ENCODE measurements at regions not wholly inside any gene's neighbourhood (a gene's known extent, or its start where the extent isn't known, plus 50 kb on each side); places are given as distances from the start of the nearest gene placed in this dataset.

DNA sequence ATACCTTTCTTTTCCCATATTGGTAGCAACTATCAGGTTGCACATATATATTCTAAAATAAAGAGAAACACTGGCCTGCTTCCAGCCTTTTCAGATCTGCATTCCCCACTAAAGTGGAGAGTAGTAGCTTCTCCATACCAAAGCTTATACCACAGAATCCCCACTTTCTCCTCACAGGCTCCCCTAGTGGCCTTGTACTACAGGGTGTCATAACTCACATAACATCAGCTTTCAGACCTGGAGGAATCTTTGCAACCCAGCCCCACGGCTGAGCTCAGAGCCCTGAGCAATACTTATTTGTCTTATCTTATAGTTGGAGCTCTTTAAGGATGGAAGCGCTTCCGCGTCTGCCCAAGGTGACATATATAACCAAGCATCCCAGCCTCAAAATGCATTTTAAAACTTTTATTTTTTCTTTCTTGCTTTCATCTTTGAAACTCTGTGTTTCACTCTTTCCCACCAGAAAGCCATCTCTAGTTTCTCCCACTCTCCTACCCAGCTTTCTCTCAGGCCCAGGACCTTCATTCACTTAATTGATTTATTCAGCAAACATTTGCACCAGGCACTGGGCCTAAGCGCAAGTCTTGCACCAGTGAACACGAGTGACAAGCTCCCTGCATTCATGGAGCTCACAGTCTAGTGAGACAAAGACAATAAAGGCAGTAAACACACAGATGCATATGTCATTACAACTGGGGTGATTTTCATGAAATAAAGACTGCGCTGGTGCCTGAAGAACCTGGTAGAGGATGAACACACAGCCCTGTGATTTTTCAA, 254.7 kb downstream of the IPO8 start:
- no peaks in the 10 kb centered on the region for H3K9me3 Mint-ChIP-seq (ENCODE audit: unreplicated experiment)
- H3K4me3 Mint-ChIP-seq (ENCODE audit: unreplicated experiment) = no peak overlapping the region
- Histone ChIP-seq H3K4me3 (ENCODE audit: insufficient read depth, low read depth, low read length) (no peak overlapping the region), H3K9ac (ENCODE audit: low read length) (no peak overlapping the region), H3K4me2 (ENCODE audit: low read length) (no peak overlapping the region), H3K9me3 (ENCODE audit: insufficient read depth, low read depth, low read length) (no peaks in the 10 kb centered on the region), H3K27me3 (ENCODE audit: insufficient read depth, low read length) (no peaks in the 10 kb centered on the region), H3K4me1 (ENCODE audit: insufficient read depth, low read length) (no peaks in the 10 kb centered on the region), H3K79me2 (ENCODE audit: insufficient read depth, low read length) (no peaks in the 10 kb centered on the region), H3K36me3 (ENCODE audit: insufficient read depth, low read length) (no peaks in the 10 kb centered on the region), H3K27ac (ENCODE audit: low read depth, low read length) (no peak overlapping the region), H2AFZ (ENCODE audit: low read depth, low read length) (no peak overlapping the region), H4K20me1 (ENCODE audit: insufficient read depth, low read length) (no peaks in the 10 kb centered on the region)
- no peaks in the 10 kb centered on the region for H3K4me1 Mint-ChIP-seq (ENCODE audit: low read depth, unreplicated experiment)
- TF ChIP-seq CTCF (IDR thresholded peaks at IDR 0.05; ENCODE audit: insufficient read depth, low read depth, low read length) (peak; percentile 42), EZH2 (IDR thresholded peaks at IDR 0.05; ENCODE audit: insufficient read depth, low read length) (no peak)
- H3K27ac Mint-ChIP-seq (ENCODE audit: unreplicated experiment) = no peak overlapping the region
- no peak for DNase-seq (ENCODE audit: low read depth)
- no peak for FAIRE-seq
- no peaks in the 10 kb centered on the region for H3K27me3 Mint-ChIP-seq (ENCODE audit: low read depth, unreplicated experiment)
- no peaks in the 10 kb centered on the region for H3K36me3 Mint-ChIP-seq (ENCODE audit: low read depth, unreplicated experiment)

GRCh38 chr12:30439201-30439600, 256.5 kb downstream of the IPO8 start:
- Mint-ChIP-seq H3K27me3 (ENCODE audit: low read depth, unreplicated experiment) (no peaks in the 10 kb centered on the region), H3K4me1 (ENCODE audit: low read depth, unreplicated experiment) (no peaks in the 10 kb centered on the region), H3K27ac (ENCODE audit: unreplicated experiment) (no peak overlapping the region), H3K36me3 (ENCODE audit: low read depth, unreplicated experiment) (no peaks in the 10 kb centered on the region), H3K9me3 (ENCODE audit: unreplicated experiment) (no peaks in the 10 kb centered on the region), H3K4me3 (ENCODE audit: unreplicated experiment) (no peak overlapping the region)
- Histone ChIP-seq H3K27me3 (ENCODE audit: insufficient read depth, low read length) (no peaks in the 10 kb centered on the region), H3K9ac (ENCODE audit: low read length) (no peak overlapping the region), H4K20me1 (ENCODE audit: insufficient read depth, low read length) (no peaks in the 10 kb centered on the region), H3K9me3 (ENCODE audit: insufficient read depth, low read depth, low read length) (no peaks in the 10 kb centered on the region), H3K4me2 (ENCODE audit: low read length) (no peak overlapping the region), H2AFZ (ENCODE audit: low read depth, low read length) (no peak overlapping the region), H3K4me3 (ENCODE audit: insufficient read depth, low read depth, low read length) (no peak overlapping the region), H3K36me3 (ENCODE audit: insufficient read depth, low read length) (no peaks in the 10 kb centered on the region), H3K27ac (ENCODE audit: low read depth, low read length) (no peak overlapping the region), H3K4me1 (ENCODE audit: insufficient read depth, low read length) (no peaks in the 10 kb centered on the region), H3K79me2 (ENCODE audit: insufficient read depth, low read length) (no peaks in the 10 kb centered on the region)
- DNase-seq (ENCODE audit: low read depth) = no peak
- FAIRE-seq = no peak
- no peak for TF ChIP-seq CTCF (IDR thresholded peaks at IDR 0.05; ENCODE audit: insufficient read depth, low read depth, low read length)
- no peak for TF ChIP-seq EZH2 (IDR thresholded peaks at IDR 0.05; ENCODE audit: insufficient read depth, low read length)

DNA sequence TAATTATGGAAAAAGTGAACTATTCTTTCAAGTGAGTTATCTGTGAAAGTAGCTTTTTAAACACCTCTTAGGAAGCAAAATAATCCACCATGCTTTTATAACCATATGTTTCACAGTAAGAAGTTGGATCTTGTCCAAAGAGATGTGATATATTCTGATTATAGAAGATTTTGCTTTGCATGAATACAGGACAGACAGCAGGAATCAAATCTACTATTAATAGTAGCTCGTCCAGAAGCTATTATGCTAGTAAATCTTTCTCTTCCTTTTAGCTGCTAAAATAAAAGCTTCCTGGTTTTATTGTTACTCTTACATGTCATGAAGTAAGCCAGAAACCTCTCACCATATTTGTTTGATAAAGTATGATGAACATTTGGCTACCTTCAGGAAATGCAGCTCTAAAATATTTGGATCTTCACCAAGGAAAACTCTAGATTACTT, 257.0 kb downstream of the IPO8 start:
- no peaks in the 10 kb centered on the region for H4K20me1 ChIP-seq (ENCODE audit: insufficient read depth, low read length)
- Mint-ChIP-seq H3K4me1 (ENCODE audit: low read depth, unreplicated experiment) (no peaks in the 10 kb centered on the region), H3K27ac (ENCODE audit: unreplicated experiment) (no peak overlapping the region), H3K27me3 (ENCODE audit: low read depth, unreplicated experiment) (no peaks in the 10 kb centered on the region), H3K36me3 (ENCODE audit: low read depth, unreplicated experiment) (no peaks in the 10 kb centered on the region), H3K9me3 (ENCODE audit: unreplicated experiment) (no peaks in the 10 kb centered on the region), H3K4me3 (ENCODE audit: unreplicated experiment) (no peak overlapping the region)
- H3K27ac ChIP-seq (ENCODE audit: low read depth, low read length) = no peak overlapping the region
- no peaks in the 10 kb centered on the region for H3K79me2 ChIP-seq (ENCODE audit: insufficient read depth, low read length)
- no peaks in the 10 kb centered on the region for H3K27me3 ChIP-seq (ENCODE audit: insufficient read depth, low read length)
- no peak overlapping the region for H2AFZ ChIP-seq (ENCODE audit: low read depth, low read length)
- TF ChIP-seq EZH2 (IDR thresholded peaks at IDR 0.05; ENCODE audit: insufficient read depth, low read length) (no peak), CTCF (IDR thresholded peaks at IDR 0.05; ENCODE audit: insufficient read depth, low read depth, low read length) (no peak)
- no peaks in the 10 kb centered on the region for H3K36me3 ChIP-seq (ENCODE audit: insufficient read depth, low read length)
- FAIRE-seq = no peak
- no peak overlapping the region for H3K4me3 ChIP-seq (ENCODE audit: insufficient read depth, low read depth, low read length)
- H3K4me2 ChIP-seq (ENCODE audit: low read length) = no peak overlapping the region
- DNase-seq (ENCODE audit: low read depth) = no peak
- no peaks in the 10 kb centered on the region for H3K4me1 ChIP-seq (ENCODE audit: insufficient read depth, low read length)
- no peak overlapping the region for H3K9ac ChIP-seq (ENCODE audit: low read length)
- no peaks in the 10 kb centered on the region for H3K9me3 ChIP-seq (ENCODE audit: insufficient read depth, low read depth, low read length)
